Activated CD4-positive, alpha-beta T cell treated with anti-CD3 and anti-CD28 coated beads, Interleukin-2, Interleukin-4, amounts not matched to agents 100 ng/mL and 50 ng/mL, durations not matched to agents 16 hours and 8 hours (primary cell): ENCODE measurements at regions not wholly inside any gene's neighbourhood (a gene's known extent, or its start where the extent isn't known, plus 50 kb on each side); places are given as distances from the start of the nearest gene placed in this dataset.
"Not testable (repeated sequence)": the region's sequence is repeated elsewhere in the genome, so short reads cannot be mapped to it uniquely, and the experiment has no call there.

Source experiments
- DNase-seq: peaks from one replicate; pipeline ENCODE4 v3.0.0-alpha.2; 2020; ENCODE audit warnings: low spot score

- DNase-seq, result no peak
These were observed 153.8 kb downstream of the UNC5CL start for GRCh38 chr6:40885139-40885774.

GRCh38 chr6:40882323-40882997 lies 156.6 kb downstream of the UNC5CL start:
- DNase-seq, result no peak

GRCh38 chr6:40881501-40881900 lies 157.5 kb downstream of the UNC5CL start:
- no peak for DNase-seq

GRCh38 chr6:40880906-40881305 lies 158.1 kb downstream of the UNC5CL start:
- no peak for DNase-seq

GRCh38 chr6:40879169-40879568 lies 159.9 kb downstream of the UNC5CL start:
- no peak for DNase-seq

GRCh38 chr6:40877362-40877761 lies 161.7 kb downstream of the UNC5CL start:
- peak; percentile 62 for DNase-seq

- DNase-seq, result no peak
These were observed 162.7 kb downstream of the UNC5CL start for GRCh38 chr6:40876336-40876735.

GRCh38 chr6:40874495-40874894 lies 164.5 kb downstream of the UNC5CL start:
- DNase-seq, result no peak

- no peak for DNase-seq
These were observed 167.6 kb downstream of the UNC5CL start for GRCh38 chr6:40871424-40871823.

GRCh38 chr6:40868089-40868865 lies 170.7 kb downstream of the UNC5CL start:
- DNase-seq, result not testable (repeated sequence)

- not testable (repeated sequence) for DNase-seq
These were observed 171.5 kb downstream of the UNC5CL start for GRCh38 chr6:40867527-40867926.

- not testable (repeated sequence) for DNase-seq
These were observed 173.8 kb downstream of the UNC5CL start for GRCh38 chr6:40865259-40865658.

- no peak for DNase-seq
These were observed 178.6 kb downstream of the UNC5CL start for GRCh38 chr6:40860443-40860842.

- DNase-seq, result no peak
These were observed 182.8 kb downstream of the UNC5CL start for GRCh38 chr6:40856271-40856670.

GRCh38 chr6:40855168-40855880 lies 183.7 kb downstream of the UNC5CL start:
- no peak for DNase-seq

GRCh38 chr6:40854592-40854991 lies 184.4 kb downstream of the UNC5CL start:
- DNase-seq, result no peak

GRCh38 chr6:40852779-40853373 lies 186.1 kb downstream of the UNC5CL start:
- DNase-seq, result peak; percentile 4

GRCh38 chr6:40849546-40849945 lies 189.5 kb downstream of the UNC5CL start:
- no peak for DNase-seq

GRCh38 chr6:40848868-40849514 lies 190.0 kb downstream of the UNC5CL start:
- no peak for DNase-seq

- DNase-seq, result no peak
These were observed 191.0 kb downstream of the UNC5CL start for GRCh38 chr6:40848038-40848437.

GRCh38 chr6:40845553-40845952 lies 193.5 kb downstream of the UNC5CL start:
- peak; percentile 27 for DNase-seq
